ENCODE measurements at regions not wholly inside any gene's neighbourhood (a gene's known extent, or its start where the extent isn't known, plus 50 kb on each side); places are given as distances from the start of the nearest gene placed in this dataset.

GRCh38 chr13:63090524-63090923 is 1674.9 kb upstream of the PCDH20 start:
- TF ChIP-seq PATZ1 (CRISPR knock-in tag; IDR thresholded peaks at IDR 0.05; ENCODE audit: borderline replicate concordance) (no peak), ZNF8 (CRISPR knock-in tag; IDR thresholded peaks at IDR 0.05) (no peak), ARNTL (CRISPR knock-in tag; IDR thresholded peaks at IDR 0.05; ENCODE audit: borderline replicate concordance, low read depth) (no peak), TOX (CRISPR knock-in tag; IDR thresholded peaks at IDR 0.05; ENCODE audit: borderline replicate concordance) (no peak), ESRRG (CRISPR knock-in tag; IDR thresholded peaks at IDR 0.05) (no peak), OSR1 (CRISPR knock-in tag; IDR thresholded peaks at IDR 0.05) (no peak), CSRNP3 (CRISPR knock-in tag; IDR thresholded peaks at IDR 0.05) (no peak), TCF4 (CRISPR knock-in tag; IDR thresholded peaks at IDR 0.05; ENCODE audit: borderline replicate concordance) (no peak), RARB (CRISPR knock-in tag; IDR thresholded peaks at IDR 0.05) (no peak), CSDC2 (CRISPR knock-in tag; IDR thresholded peaks at IDR 0.05) (no peak), ZFP3 (CRISPR knock-in tag; IDR thresholded peaks at IDR 0.05) (no peak), PPARA (CRISPR knock-in tag; IDR thresholded peaks at IDR 0.05; ENCODE audit: borderline replicate concordance) (no peak)
